GM12891 (cell line): ENCODE measurements at regions not wholly inside any gene's neighbourhood (a gene's known extent, or its start where the extent isn't known, plus 50 kb on each side); places are given as distances from the start of the nearest gene placed in this dataset.

Experiments used
- DNase-seq: peaks from one replicate; pipeline ENCODE4 v3.0.0; 2011; ENCODE audit warnings: low spot score; ENCODE audit not compliant: insufficient read length
- FAIRE-seq: peaks from 2 replicates; lab custom pipeline; 2011; peaks lifted over from hg19 to GRCh38; lab: Jason Lieb, UNC
- PAX5 ChIP-seq: IDR thresholded peaks from 2 replicates; pipeline ENCODE4 v1.6.1; 2011; ENCODE audit warnings: low read length, moderate library complexity, mild to moderate bottlenecking; ENCODE audit not compliant: insufficient read depth, severe bottlenecking
- POLR2A ChIP-seq: IDR thresholded peaks from 2 replicates; pipeline ENCODE4 v1.6.1; 2011; ENCODE audit warnings: low read depth, low read length, control low read depth
- POLR2AphosphoS5 ChIP-seq: IDR thresholded peaks from 2 replicates; pipeline ENCODE4 v1.6.1; 2011; ENCODE audit warnings: low read depth, low read length, control low read depth
- POU2F2 ChIP-seq: IDR thresholded peaks from 2 replicates; pipeline ENCODE4 v1.6.1; 2011; ENCODE audit warnings: low read depth, mild to moderate bottlenecking, control low read depth, low read length, moderate library complexity
- SPI1 ChIP-seq: IDR thresholded peaks from 2 replicates; pipeline ENCODE4 v1.6.1; 2011; ENCODE audit warnings: low read depth, low read length, control low read depth
- TAF1 ChIP-seq: IDR thresholded peaks from 2 replicates; pipeline ENCODE4 v1.6.1; 2011; ENCODE audit warnings: low read depth, low read length, control low read depth

GRCh38 chr4:14596028-14596427 is 406.3 kb upstream of the CPEB2 start:
- TF ChIP-seq TAF1 (no peak), POLR2A (no peak), PAX5 (no peak), POLR2AphosphoS5 (no peak), POU2F2 (no peak), SPI1 (no peak)
- no peak for FAIRE-seq
- no peak for DNase-seq

- DNase-seq (no peak), FAIRE-seq (no peak)
- TF ChIP-seq POU2F2 (no peak), PAX5 (no peak), TAF1 (no peak), POLR2A (no peak), POLR2AphosphoS5 (no peak), SPI1 (no peak)
These were observed 405.8 kb upstream of the CPEB2 start for GRCh38 chr4:14596437-14596836.

- no peak for FAIRE-seq
- TF ChIP-seq POLR2A (no peak), TAF1 (no peak), PAX5 (no peak)
These were observed 405.4 kb upstream of the CPEB2 start for GRCh38 chr4:14596904-14597303.

GRCh38 chr4:14602206-14602605 is 400.1 kb upstream of the CPEB2 start:
- DNase-seq (no peak), FAIRE-seq (no peak)
- TF ChIP-seq PAX5 (no peak), POLR2A (no peak), SPI1 (no peak), POLR2AphosphoS5 (no peak), TAF1 (no peak), POU2F2 (no peak)

More at GRCh38 chr4:14596904-14597303, 405.4 kb upstream of the CPEB2 start:
- DNase-seq: no peak

- DNase-seq (no peak), FAIRE-seq (no peak)
- TF ChIP-seq POU2F2: no peak
- no peak for TF ChIP-seq POLR2AphosphoS5
- TF ChIP-seq TAF1: no peak
- TF ChIP-seq PAX5: no peak
- no peak for TF ChIP-seq SPI1
- TF ChIP-seq POLR2A: no peak
These were observed 395.3 kb upstream of the CPEB2 start for GRCh38 chr4:14607001-14607400.

GRCh38 chr4:14607578-14607977 is 394.7 kb upstream of the CPEB2 start:
- no peak for FAIRE-seq

GRCh38 chr4:14608630-14609029 is 393.7 kb upstream of the CPEB2 start:
- FAIRE-seq: no peak
- DNase-seq: no peak

More at GRCh38 chr4:14607578-14607977, 394.7 kb upstream of the CPEB2 start:
- no peak for DNase-seq
- no peak for TF ChIP-seq POLR2A
- TF ChIP-seq POU2F2: no peak
- no peak for TF ChIP-seq TAF1
- no peak for TF ChIP-seq PAX5
- no peak for TF ChIP-seq SPI1
- TF ChIP-seq POLR2AphosphoS5: no peak

GRCh38 chr4:14614840-14615239 is 387.4 kb upstream of the CPEB2 start:
- no peak for FAIRE-seq
- DNase-seq: no peak
- no peak for TF ChIP-seq TAF1

More at GRCh38 chr4:14608630-14609029, 393.7 kb upstream of the CPEB2 start:
- TF ChIP-seq POLR2AphosphoS5 (no peak), TAF1 (no peak), PAX5 (no peak), POU2F2 (no peak), POLR2A (no peak), SPI1 (no peak)

GRCh38 chr4:14615671-14616070 is 386.6 kb upstream of the CPEB2 start:
- no peak for TF ChIP-seq POLR2AphosphoS5
- no peak for FAIRE-seq
- DNase-seq: no peak

GRCh38 chr4:14620567-14621141 is 381.6 kb upstream of the CPEB2 start:
- TF ChIP-seq TAF1 (no peak), POLR2AphosphoS5 (no peak), POU2F2 (no peak)
- no peak for DNase-seq
- no peak for FAIRE-seq
